Body of pancreas (tissue), 4 donors: ENCODE measurements at regions not wholly inside any gene's neighbourhood (a gene's known extent, or its start where the extent isn't known, plus 50 kb on each side); places are given as distances from the start of the nearest gene placed in this dataset.

Experiments used
- CTCF ChIP-seq, 7 experiments: fragments of 450-650 bp in 4 of 7; fragments of 200-600 bp in 3 of 7; sonication (generic) in 3 of 7; IDR thresholded peaks; one replicate each; pipeline ENCODE4 v1.5.1; 2016 to 2019; ENCODE audit warnings: antibody characterized with exemption in 7 of 7
- POLR2A ChIP-seq, 3 donors: fragments of 450-650 bp; IDR thresholded peaks; one replicate each; pipeline ENCODE4 v1.6.1; 2016; ENCODE audit warnings: antibody characterized with exemption in 3 of 3, mild to moderate bottlenecking in 2 of 3

- no peak for TF ChIP-seq CTCF (IDR thresholded peaks at IDR 0.05)
- TF ChIP-seq POLR2A (IDR thresholded peaks at IDR 0.05): no peak
Observed at GRCh38 chr1:8239306-8240023, 78.4 kb upstream of the SLC45A1 start.
